SKM-1 (cell line): ENCODE measurements at regions not wholly inside any gene's neighbourhood (a gene's known extent, or its start where the extent isn't known, plus 50 kb on each side); places are given as distances from the start of the nearest gene placed in this dataset.
"Not testable (repeated sequence)": the region's sequence is repeated elsewhere in the genome, so short reads cannot be mapped to it uniquely, and the experiment has no call there.

ENCODE experiments used
- DNase-seq: peaks from one replicate; lab custom pipeline; 2025; ENCODE audit not compliant: unreplicated experiment; lab: John Stamatoyannopoulos, UW

DNA sequence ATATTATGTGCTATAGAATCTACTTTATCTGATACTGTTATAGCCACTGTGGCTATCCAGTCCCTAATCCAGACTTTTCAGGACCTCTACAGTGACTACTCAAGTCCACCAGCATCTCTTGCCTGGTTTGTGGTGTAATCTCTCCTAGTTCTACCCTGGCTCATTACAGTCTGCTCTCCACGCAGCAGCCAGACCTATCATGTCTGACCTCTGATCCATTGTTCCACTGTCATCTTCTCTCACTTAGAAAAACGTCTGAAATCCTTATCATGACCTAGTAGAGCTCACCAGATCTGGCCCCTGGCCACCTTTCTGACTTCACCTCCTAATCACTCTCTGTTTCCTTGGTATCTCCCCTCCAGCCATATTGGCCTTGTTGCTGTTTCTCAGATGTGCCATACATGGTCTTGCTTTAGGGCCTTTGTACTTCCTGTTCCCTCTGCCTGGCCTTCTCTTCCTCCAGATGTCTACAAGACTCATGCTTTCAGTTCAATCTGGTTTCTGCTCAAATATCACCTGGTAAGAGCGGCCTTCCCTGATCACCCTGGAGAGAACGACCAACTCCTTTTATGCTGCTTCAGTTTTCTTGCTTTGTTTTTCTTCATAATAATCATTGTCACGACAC lies 475.5 kb downstream of the AACS start:
- no peak for DNase-seq

GRCh38 chr12:125544960-125545359 lies 479.7 kb downstream of the AACS start:
- DNase-seq = no peak

DNA sequence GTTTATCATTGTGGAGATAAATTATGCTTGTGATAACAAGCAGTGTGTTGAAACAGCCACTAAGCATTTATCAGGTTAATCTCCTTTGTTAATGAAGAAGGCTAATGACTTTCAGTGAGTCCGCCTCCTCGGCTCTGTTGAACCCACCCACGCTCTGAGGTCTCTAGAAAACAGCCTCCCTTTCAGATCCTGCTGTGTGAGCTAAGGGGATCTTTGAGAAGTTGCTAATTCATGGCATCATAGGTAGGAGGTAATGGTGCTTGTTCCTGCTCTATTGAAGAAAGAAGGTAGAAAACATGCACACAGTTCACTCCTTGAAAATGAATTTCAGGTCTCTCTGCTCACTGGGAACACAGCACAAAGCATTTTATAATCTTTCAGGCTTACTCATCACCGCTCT lies 483.9 kb downstream of the AACS start:
- DNase-seq = no peak

DNA sequence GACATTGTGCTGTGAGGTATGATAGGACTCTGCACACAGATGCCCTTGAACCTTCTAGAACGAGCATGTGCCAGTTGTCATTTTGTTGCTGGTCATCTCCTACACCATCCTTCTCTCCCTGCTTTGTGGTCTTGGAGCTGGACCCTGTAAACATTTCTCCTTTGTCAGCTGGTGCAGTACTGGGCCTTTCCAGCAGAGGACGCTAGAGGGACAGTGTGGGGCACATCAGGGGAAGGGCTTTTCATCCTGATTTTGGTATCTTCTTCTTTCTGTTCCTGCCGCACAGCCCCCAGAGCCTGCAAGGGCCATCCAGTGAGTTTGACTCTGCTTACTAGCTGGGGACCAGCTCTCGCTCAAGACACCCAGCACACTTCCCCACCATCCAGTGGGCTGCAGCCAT lies 484.6 kb downstream of the AACS start:
- DNase-seq = no peak

- DNase-seq = no peak
Observed at GRCh38 chr12:125552295-125552694, 487.1 kb downstream of the AACS start.

GRCh38 chr12:125561008-125561407 lies 495.8 kb downstream of the AACS start:
- DNase-seq = not testable (repeated sequence)

- no peak for DNase-seq
Observed at GRCh38 chr12:125564753-125565152, 499.5 kb downstream of the AACS start.

DNA sequence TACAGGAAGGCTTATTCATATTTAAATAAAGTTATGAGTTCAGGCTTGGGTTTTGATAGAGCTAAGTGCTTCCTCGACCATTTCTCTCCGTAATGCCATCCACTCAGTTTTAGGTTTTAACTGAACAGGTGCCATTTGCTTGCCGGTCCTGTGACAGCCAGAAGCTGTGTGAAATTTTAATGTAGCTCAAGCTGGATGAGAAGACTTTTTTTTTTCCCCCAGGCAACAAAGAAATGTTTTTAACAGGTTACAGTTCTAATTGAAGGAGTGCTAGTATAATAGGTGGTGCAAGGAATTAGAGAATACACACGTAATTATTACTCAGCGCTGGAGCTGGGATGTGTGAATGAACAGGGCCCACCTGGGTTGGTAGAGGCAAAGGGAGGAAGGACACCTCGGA lies 502.3 kb downstream of the AACS start:
- no peak for DNase-seq

- DNase-seq = no peak
Observed at GRCh38 chr12:125568306-125568705, 503.1 kb downstream of the AACS start.

GRCh38 chr12:125573271-125573670 lies 508.0 kb downstream of the AACS start:
- DNase-seq = no peak

DNA sequence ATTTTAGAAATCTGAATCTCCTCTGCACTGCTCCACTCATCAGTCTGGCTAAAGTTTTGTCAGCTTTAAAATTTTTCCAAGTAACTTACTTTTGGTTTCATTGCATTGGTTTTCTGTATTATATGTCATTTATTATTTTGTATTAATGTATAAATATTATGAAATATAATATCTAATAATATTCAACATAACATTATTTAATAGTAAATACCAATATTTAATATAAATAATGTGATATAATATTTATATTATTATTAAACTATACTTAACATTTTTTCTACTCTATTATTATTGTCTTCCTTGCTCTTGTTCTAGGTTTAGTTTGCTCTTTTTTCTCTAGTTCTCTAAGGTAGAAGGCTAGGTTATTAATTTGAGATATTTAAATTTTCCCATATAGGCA lies 512.1 kb downstream of the AACS start:
- no peak for DNase-seq

DNA sequence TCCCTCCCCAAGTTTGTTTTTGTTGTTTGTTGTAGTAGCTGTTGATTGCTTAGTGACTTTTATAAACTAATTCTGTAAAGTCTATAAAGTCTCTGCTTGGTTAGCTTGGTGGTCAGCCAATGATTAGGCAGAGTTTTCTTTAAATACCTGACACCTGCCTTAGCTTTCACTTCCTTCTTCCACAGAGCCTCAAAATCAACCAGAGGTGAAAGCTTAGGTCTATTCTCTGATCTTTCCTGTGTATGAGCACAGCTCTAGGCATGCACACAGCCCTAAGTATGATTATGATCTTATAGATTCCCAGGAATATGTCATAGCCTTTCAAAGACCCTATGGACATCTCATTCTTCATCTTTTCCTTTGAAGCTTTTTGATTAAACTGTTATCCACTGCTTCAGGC lies 514.7 kb downstream of the AACS start:
- DNase-seq = no peak

GRCh38 chr12:125583071-125583470 lies 517.8 kb downstream of the AACS start:
- DNase-seq = no peak

- DNase-seq = no peak
Observed at GRCh38 chr12:125586441-125586840, 521.2 kb downstream of the AACS start.

- DNase-seq = no peak
Observed at GRCh38 chr12:125593269-125593668, 528.0 kb downstream of the AACS start.

DNA sequence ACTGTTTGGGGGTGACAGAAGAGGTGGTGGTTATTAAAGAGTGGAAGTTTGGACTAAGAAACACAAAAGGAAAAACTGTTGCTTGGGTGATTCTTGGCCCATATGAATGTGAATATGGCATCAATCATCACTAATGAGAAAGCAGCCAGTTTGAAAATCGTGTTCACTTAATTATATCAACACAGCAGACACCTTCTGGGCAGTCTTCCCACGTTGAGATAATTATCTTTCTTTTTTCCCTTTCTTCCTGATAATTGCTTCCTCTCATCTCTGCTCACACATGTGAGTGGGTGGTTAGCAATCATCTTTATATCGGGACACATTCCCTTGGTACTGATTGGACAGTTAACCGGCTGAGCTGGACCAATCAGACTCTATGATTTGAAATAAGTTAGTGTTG lies 539.7 kb downstream of the AACS start:
- no peak for DNase-seq

GRCh38 chr12:125606312-125606711 lies 541.1 kb downstream of the AACS start:
- DNase-seq = no peak

GRCh38 chr12:125610292-125610691 lies 545.1 kb downstream of the AACS start:
- no peak for DNase-seq

DNA sequence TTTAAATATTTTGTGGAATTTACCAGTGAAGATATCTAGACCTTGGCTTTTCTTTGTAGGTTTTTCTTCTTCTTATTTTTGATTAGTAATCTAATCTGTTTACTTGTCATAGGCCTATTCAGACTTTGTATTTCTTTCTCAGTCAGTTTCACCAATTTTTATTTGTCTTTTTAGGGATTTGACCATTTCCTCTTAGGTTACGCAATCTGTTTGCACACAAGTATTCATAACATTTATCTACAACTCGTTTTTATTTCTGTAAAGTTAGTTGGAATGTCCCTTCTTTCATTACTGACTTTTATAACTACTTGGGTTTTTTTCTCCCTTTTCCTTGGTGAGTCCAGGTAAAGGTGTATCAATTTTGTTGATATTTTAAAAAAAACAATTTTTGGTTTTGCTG lies 545.7 kb downstream of the AACS start:
- no peak for DNase-seq

GRCh38 chr12:125614058-125614457 lies 548.8 kb downstream of the AACS start:
- DNase-seq = no peak

GRCh38 chr12:125619723-125620122 lies 554.5 kb downstream of the AACS start:
- no peak for DNase-seq

- DNase-seq = no peak
Observed at GRCh38 chr12:125633686-125634085, 568.5 kb downstream of the AACS start.

- no peak for DNase-seq
Observed at GRCh38 chr12:125634813-125635212, 569.6 kb downstream of the AACS start.

DNA sequence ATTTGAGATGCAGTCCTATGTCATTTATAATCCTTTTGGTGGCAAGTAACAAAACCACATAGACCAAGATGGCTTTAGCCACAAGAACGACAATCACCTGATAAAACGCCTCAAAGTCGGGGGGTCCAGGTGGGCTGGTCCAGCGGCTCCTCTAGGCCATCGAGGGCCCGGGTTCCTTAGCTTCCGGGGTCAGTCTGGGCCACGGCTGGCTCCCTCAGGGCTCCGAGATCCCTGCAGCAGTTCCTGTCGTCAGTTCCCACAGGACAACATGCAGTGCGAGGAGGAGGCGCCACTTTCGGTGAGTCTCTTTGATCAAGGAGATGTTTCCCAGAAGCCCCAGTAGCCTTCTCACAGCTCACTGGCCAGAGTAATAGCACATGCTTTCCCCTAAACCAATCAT lies 574.6 kb downstream of the AACS start:
- no peak for DNase-seq
